ENCODE measurements at regions not wholly inside any gene's neighbourhood (a gene's known extent, or its start where the extent isn't known, plus 50 kb on each side); places are given as distances from the start of the nearest gene placed in this dataset.

GRCh38 chr4:31199644-31200043 is 479.5 kb downstream of the PCDH7 start:
- Histone ChIP-seq H3K9me2 (ENCODE audit: insufficient read depth) (no peaks in the 10 kb centered on the region), H3K79me2 (ENCODE audit: insufficient read depth, low read length) (no peaks in the 10 kb centered on the region), H3K9ac (ENCODE audit: low read length) (no peak overlapping the region), H3K4me3 (replicated peaks in 1 of 2; ENCODE audit: low read depth in 1 of 2, low read length in 2 of 2) (no peak overlapping the region), H3K36me3 (ENCODE audit: control insufficient read depth in 1 of 2, insufficient read depth in 2 of 2, low read length in 2 of 2) (no peaks in the 10 kb centered on the region), H2AFZ (ENCODE audit: low read depth, low read length, poor library complexity, severe bottlenecking) (no peak overlapping the region), H3K27me3 (ENCODE audit: insufficient read depth, low read length) (no peaks in the 10 kb centered on the region), H3K4me2 (ENCODE audit: low read length) (no peak overlapping the region), H3K9me3 (ENCODE audit: control insufficient read depth in 1 of 2, insufficient read depth in 1 of 2, low read depth in 1 of 2, low read length in 2 of 2) (peaks cover 8 to 13% of the 10 kb centered on the region in 2 experiments; a peak in 3 of 4 replicates), H3K4me1 (ENCODE audit: control insufficient read depth in 1 of 2, insufficient read depth in 2 of 2, low read length in 2 of 2) (no peaks in the 10 kb centered on the region), H3K27ac (ENCODE audit: low read depth, low read length) (no peak overlapping the region), H4K20me1 (ENCODE audit: insufficient read depth) (no peaks in the 10 kb centered on the region)
- ATAC-seq = no peak
- ChIA-PET CTCF (no interaction called here), POLR2A (no interaction called here), RAD21 (ENCODE audit: low non-redundant PET in 1 of 2, low total read pairs in 2 of 2, uncharacterized antibody in 2 of 2, unreplicated experiment in 2 of 2) (no interaction called here)
- BruUV-seq (replicated peaks) = no TSS peak
- DNase-seq (ENCODE audit: low read depth, low spot score) = no peak
- TF ChIP-seq ELF1 (IDR thresholded peaks at IDR 0.05; ENCODE audit: borderline replicate concordance, low read depth) (no peak), POLR2A (IDR thresholded peaks at IDR 0.05; ENCODE audit: borderline replicate concordance, extremely low read depth, insufficient read depth, insufficient read length) (no peak), TCF7L2 (IDR thresholded peaks at IDR 0.05; ENCODE audit: borderline replicate concordance, extremely low read depth, insufficient read depth, insufficient read length) (no peak), CBX3 (IDR thresholded peaks at IDR 0.05; ENCODE audit: low read depth) (no peak), RAD21 (IDR thresholded peaks at IDR 0.05; ENCODE audit: low read depth) (no peak), EZH2phosphoT487 (IDR thresholded peaks at IDR 0.05; ENCODE audit: borderline replicate concordance) (no peak), JUND (IDR thresholded peaks at IDR 0.05) (no peak), ZBTB33 (IDR thresholded peaks at IDR 0.05; ENCODE audit: extremely low read depth, insufficient replicate concordance, low read length) (no peak), EZH2 (IDR thresholded peaks at IDR 0.05) (no peak), ZNF274 (IDR thresholded peaks at IDR 0.05; ENCODE audit: low read depth, low read length) (no peak), ZFX (IDR thresholded peaks at IDR 0.05) (no peak), REST (IDR thresholded peaks at IDR 0.05; ENCODE audit: low read depth) (no peak), SIN3A (IDR thresholded peaks at IDR 0.05; ENCODE audit: low read depth) (no peak), SRF (IDR thresholded peaks at IDR 0.05; ENCODE audit: low read depth) (no peak)
- TF ChIP-seq, protein P1, sequence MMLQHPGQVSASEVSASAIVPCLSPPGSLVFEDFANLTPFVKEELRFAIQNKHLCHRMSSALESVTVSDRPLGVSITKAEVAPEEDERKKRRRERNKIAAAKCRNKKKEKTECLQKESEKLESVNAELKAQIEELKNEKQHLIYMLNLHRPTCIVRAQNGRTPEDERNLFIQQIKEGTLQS (IDR thresholded peaks at IDR 0.05) = no peak
- TF ChIP-seq, protein P2, sequence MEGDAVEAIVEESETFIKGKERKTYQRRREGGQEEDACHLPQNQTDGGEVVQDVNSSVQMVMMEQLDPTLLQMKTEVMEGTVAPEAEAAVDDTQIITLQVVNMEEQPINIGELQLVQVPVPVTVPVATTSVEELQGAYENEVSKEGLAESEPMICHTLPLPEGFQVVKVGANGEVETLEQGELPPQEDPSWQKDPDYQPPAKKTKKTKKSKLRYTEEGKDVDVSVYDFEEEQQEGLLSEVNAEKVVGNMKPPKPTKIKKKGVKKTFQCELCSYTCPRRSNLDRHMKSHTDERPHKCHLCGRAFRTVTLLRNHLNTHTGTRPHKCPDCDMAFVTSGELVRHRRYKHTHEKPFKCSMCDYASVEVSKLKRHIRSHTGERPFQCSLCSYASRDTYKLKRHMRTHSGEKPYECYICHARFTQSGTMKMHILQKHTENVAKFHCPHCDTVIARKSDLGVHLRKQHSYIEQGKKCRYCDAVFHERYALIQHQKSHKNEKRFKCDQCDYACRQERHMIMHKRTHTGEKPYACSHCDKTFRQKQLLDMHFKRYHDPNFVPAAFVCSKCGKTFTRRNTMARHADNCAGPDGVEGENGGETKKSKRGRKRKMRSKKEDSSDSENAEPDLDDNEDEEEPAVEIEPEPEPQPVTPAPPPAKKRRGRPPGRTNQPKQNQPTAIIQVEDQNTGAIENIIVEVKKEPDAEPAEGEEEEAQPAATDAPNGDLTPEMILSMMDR (IDR thresholded peaks at IDR 0.05 in 2 of 3, conservative IDR thresholded peaks at IDR 0.05 in 1 of 3; ENCODE audit: borderline replicate concordance in 1 of 3, insufficient read depth in 1 of 3, low read depth in 2 of 3, low read length in 2 of 3) = no peak
- intact Hi-C loops (cut with micrococcal nuclease) = no loop called here

Data from HCT116 (cell line).